GM12864 (cell line): ENCODE measurements at regions not wholly inside any gene's neighbourhood (a gene's known extent, or its start where the extent isn't known, plus 50 kb on each side); places are given as distances from the start of the nearest gene placed in this dataset.

ENCODE experiments used
- DNase-seq: peaks from one replicate; pipeline ENCODE4 v3.0.0-alpha.2; 2011; ENCODE audit warnings: low read depth
- H3K4me3 ChIP-seq: 2 replicates; pipeline ENCODE4 v1.5.1; 2011; ENCODE audit warnings: mild to moderate bottlenecking, low read depth, low read length, control low read depth
- TF ChIP-seq, protein P1 (sequence below): IDR thresholded peaks from 2 replicates; pipeline ENCODE4 v1.5.1; 2011; ENCODE audit warnings: low read depth, mild to moderate bottlenecking, moderate library complexity, low read length, control low read depth, inconsistent platforms; ENCODE audit errors: missing control alignments

- DNase-seq, result no peak
- no peak overlapping the region for H3K4me3 ChIP-seq
- TF ChIP-seq, protein P1, sequence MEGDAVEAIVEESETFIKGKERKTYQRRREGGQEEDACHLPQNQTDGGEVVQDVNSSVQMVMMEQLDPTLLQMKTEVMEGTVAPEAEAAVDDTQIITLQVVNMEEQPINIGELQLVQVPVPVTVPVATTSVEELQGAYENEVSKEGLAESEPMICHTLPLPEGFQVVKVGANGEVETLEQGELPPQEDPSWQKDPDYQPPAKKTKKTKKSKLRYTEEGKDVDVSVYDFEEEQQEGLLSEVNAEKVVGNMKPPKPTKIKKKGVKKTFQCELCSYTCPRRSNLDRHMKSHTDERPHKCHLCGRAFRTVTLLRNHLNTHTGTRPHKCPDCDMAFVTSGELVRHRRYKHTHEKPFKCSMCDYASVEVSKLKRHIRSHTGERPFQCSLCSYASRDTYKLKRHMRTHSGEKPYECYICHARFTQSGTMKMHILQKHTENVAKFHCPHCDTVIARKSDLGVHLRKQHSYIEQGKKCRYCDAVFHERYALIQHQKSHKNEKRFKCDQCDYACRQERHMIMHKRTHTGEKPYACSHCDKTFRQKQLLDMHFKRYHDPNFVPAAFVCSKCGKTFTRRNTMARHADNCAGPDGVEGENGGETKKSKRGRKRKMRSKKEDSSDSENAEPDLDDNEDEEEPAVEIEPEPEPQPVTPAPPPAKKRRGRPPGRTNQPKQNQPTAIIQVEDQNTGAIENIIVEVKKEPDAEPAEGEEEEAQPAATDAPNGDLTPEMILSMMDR, result no peak
These were observed 51.5 kb upstream of the GRM3 start for GRCh38 chr7:86592185-86592584.

- TF ChIP-seq, protein P1, result no peak
- DNase-seq, result no peak
- H3K4me3 ChIP-seq, result no peak overlapping the region
These were observed 69.7 kb upstream of the GRM3 start for GRCh38 chr7:86574006-86574405.

DNA sequence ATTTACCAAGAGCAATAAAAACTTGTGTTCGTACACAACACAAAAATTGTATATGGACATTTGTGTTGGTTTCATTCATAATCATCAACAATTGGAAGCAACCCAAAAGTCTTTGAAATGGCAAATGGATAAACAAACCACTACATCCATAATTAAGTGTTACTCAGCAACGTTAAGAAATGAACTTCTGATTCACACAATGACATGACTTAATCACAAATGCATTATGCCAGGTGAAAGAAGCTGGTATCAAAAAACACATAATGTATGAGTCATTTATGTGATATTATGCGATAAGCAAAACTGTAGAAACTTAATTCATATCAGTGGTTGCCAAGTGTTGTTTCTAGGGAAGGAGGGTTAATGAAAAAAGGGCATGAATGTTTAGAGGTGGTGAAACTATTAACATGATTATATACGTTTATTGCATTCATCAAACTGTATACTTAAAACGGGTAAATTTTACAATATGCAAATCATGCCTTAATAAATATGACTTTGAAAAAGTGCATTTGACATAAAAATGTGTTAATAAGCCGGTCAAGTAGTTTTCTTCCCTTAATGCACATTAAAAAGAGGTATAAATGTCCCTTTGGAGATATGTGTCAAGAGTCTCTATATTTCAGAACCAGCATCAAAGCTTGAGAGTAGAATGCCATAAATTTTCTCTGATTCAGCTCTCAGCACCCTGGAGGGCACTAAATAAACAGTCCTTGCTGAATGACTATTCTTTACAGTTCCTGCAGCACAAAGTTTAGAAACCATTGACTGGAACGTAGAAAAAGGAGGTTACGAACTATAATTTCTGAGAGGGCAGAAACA is 84.8 kb upstream of the GRM3 start:
- DNase-seq, result no peak
- TF ChIP-seq, protein P1, result no peak
- no peak overlapping the region for H3K4me3 ChIP-seq

GRCh38 chr7:86534641-86535040 is 109.1 kb upstream of the GRM3 start:
- TF ChIP-seq, protein P1, result no peak
- H3K4me3 ChIP-seq, result no peak overlapping the region
- no peak for DNase-seq

GRCh38 chr7:86504229-86504628 is 139.5 kb upstream of the GRM3 start:
- DNase-seq, result no peak
- TF ChIP-seq, protein P1, result no peak
- H3K4me3 ChIP-seq, result no peak overlapping the region

DNA sequence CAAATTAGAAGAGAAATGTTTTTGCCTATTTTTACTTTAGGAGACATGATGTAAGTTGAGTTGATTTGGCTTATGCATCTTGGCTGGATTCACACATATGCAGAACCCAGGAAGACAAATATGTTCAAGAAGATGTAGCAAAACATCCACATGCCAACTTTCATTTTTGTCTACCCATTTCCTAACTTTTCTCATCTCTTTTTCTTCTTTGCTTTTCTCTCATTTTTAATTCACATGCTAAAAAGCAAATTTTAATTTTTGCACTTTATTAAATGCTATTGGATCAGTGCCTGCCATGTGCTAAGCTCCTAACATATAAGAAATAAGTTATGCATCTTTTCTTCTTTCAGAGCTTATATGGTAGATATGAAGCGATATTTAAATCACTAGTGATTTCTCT is 143.7 kb upstream of the GRM3 start:
- no peak for DNase-seq
- H3K4me3 ChIP-seq, result no peak overlapping the region
- TF ChIP-seq, protein P1, result no peak

DNA sequence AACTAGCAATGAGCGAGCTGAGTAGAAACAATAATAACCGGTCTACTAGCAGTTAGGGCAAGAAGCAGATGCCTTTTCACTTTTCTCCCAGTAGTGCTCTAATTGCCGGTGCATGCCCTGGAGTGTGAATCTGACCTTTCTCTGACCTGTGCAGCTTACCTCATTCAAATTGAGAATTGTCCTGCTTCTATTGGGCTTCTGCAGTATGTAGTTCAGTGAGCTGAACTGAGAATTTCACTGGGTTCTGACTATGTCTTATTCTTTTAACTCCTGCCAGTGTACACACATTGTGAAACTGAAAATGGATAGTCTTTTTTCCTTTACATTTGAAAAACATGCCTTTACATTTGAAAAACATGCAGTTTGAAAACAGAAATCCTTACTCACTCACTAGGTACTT is 157.9 kb upstream of the GRM3 start:
- TF ChIP-seq, protein P1, result no peak
- H3K4me3 ChIP-seq, result no peak overlapping the region
- no peak for DNase-seq
